Prostate gland (tissue), 2 donors: ENCODE measurements at regions not wholly inside any gene's neighbourhood (a gene's known extent, or its start where the extent isn't known, plus 50 kb on each side); places are given as distances from the start of the nearest gene placed in this dataset.

Experiments used
- DNase-seq: peaks from one replicate; pipeline ENCODE4 v3.0.0-alpha.2; 2019; ENCODE audit warnings: low spot score
- H3K27ac ChIP-seq, 2 donors: fragments of 200-600 bp; sonication (generic); 2 replicates each; pipeline ENCODE4 v1.5.1; 2017 to 2019
- H3K27me3 ChIP-seq: fragments of 200-600 bp; sonication (generic); replicated peaks from 2 replicates; pipeline ENCODE4 v1.5.1; 2019; ENCODE audit not compliant: insufficient read depth
- H3K36me3 ChIP-seq, 2 donors: fragments of 200-600 bp; sonication (generic); 1 replicate in 1 of 2; 2 replicates in 1 of 2; pipeline versions ENCODE4 v1.5.1 to v1.8.1; 2017 to 2019
- H3K4me1 ChIP-seq: fragments of 200-600 bp; sonication (generic); replicated peaks from 2 replicates; pipeline ENCODE4 v1.5.1; 2019
- H3K4me3 ChIP-seq, 2 donors: fragments of 200-600 bp; sonication (generic); 2 replicates each; pipeline ENCODE4 v1.5.1; 2017 to 2019
- H3K9me3 ChIP-seq: fragments of 200-600 bp; sonication (generic); 2 replicates; pipeline ENCODE4 v1.5.1; 2017
- POLR2A ChIP-seq: fragments of 450-650 bp; IDR thresholded peaks from one replicate; pipeline ENCODE4 v1.6.1; 2016; ENCODE audit warnings: antibody characterized with exemption, mild to moderate bottlenecking
- POLR2AphosphoS5 ChIP-seq: sonication (generic); formaldehyde crosslinking; IDR thresholded peaks from one replicate; pipeline ENCODE4 v1.6.1; 2017; ENCODE audit warnings: antibody characterized with exemption
- WGBS: methylation state at CpG from one replicate; pipeline ENCODE4 v1.1.5; 2018; 5-methylcytosine and 5-hydroxymethylcytosine counted together
- intact Hi-C: fragments of 100-400 bp; cut with DNase I; formaldehyde crosslinking; loops from one replicate; pipeline ENCODE4 v1.14.2; 2022
- TF ChIP-seq, protein P1 (sequence below), 4 experiments: fragments of 200-600 bp in 2 of 4; fragments of 450-650 bp in 2 of 4; sonication (generic) in 2 of 4; IDR thresholded peaks; 1 replicate in 3 of 4; 2 replicates in 1 of 4; pipeline ENCODE4 v1.5.1; 2016 to 2019; ENCODE audit warnings: antibody characterized with exemption in 4 of 4, mild to moderate bottlenecking in 2 of 4, moderate library complexity in 2 of 4

DNA sequence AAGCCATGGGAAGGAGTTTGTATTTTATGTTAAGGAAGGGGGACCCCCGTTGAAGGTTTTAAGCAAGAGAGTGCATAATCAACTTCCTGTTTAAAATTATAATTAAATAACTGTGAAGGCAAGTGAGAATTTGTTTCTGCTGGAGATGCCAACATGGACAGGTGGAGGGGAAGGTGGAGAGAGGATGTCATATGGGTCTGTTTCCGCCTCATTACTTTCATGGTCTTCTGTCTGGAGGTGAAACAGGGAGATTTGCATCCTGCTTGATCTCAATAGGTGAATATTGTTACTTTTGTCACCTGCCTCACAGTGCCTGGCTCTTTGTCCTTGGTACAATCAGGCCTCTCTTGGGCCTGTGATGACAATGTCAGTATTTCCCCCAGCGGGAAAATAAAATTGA lies 300.6 kb upstream of the LMCD1 start:
- intact Hi-C loops = no loop called here
- Histone ChIP-seq H3K27ac (no peak overlapping the region), H3K4me3 (no peak overlapping the region), H3K9me3 (no peaks in the 10 kb centered on the region), H3K27me3 (no peaks in the 10 kb centered on the region), H3K4me1 (no peaks in the 10 kb centered on the region), H3K36me3 (no peaks in the 10 kb centered on the region)
- DNase-seq = no peak
- 92% methylated on average over 3 of the region's 3 CpGs for WGBS
- TF ChIP-seq POLR2AphosphoS5 (no peak), POLR2A (no peak)
- TF ChIP-seq, protein P1, sequence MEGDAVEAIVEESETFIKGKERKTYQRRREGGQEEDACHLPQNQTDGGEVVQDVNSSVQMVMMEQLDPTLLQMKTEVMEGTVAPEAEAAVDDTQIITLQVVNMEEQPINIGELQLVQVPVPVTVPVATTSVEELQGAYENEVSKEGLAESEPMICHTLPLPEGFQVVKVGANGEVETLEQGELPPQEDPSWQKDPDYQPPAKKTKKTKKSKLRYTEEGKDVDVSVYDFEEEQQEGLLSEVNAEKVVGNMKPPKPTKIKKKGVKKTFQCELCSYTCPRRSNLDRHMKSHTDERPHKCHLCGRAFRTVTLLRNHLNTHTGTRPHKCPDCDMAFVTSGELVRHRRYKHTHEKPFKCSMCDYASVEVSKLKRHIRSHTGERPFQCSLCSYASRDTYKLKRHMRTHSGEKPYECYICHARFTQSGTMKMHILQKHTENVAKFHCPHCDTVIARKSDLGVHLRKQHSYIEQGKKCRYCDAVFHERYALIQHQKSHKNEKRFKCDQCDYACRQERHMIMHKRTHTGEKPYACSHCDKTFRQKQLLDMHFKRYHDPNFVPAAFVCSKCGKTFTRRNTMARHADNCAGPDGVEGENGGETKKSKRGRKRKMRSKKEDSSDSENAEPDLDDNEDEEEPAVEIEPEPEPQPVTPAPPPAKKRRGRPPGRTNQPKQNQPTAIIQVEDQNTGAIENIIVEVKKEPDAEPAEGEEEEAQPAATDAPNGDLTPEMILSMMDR (IDR thresholded peaks at IDR 0.05) = no peak

DNA sequence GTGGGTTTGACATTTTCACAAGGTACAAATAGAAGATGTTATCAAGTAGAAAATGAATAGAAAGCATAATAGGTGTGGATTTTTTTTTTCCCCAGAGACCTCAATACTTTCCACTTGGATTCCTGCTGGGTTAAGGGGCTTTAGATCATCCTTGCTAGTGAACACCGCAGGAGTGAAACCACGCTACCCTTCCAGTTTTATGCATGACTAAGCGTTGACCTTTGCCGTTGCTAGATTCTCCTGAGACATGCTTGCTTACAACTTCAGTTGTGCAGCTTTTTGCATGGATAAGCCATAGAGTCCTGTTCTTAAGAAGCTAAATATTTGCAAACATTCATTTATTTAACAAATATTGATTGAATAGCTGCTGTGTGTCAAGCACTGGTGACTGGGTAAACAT lies 299.7 kb upstream of the LMCD1 start:
- no peak for DNase-seq
- WGBS = 78% methylated on average over 4 of the region's 4 CpGs

DNA sequence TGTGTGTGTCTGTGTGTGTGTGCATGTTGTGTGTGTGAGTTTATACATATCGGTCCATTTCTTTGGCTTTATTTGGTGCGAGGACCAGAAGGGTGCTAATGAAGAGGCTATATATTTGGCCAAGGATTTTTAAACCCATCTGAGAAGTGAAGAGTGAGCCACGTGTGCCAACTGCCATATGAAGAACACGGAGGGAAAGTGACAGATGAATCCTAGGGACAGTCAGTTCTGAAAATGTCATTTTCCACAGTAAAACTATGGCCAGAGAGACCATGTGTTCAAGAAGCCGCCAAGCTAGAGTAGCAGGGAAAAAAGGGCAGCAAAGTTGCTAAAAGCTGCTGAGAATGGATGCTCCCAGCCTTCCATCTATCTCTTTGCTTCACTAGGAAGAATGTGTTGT lies 297.3 kb upstream of the LMCD1 start:
- no peak for DNase-seq
- TF ChIP-seq, protein P1 (IDR thresholded peaks at IDR 0.05) = no peak
- no peak for TF ChIP-seq POLR2A
- no peak for TF ChIP-seq POLR2AphosphoS5
- WGBS = 84% methylated on average over 5 of the region's 5 CpGs
- Histone ChIP-seq H3K9me3 (no peaks in the 10 kb centered on the region), H3K36me3 (no peaks in the 10 kb centered on the region), H3K27ac (no peak overlapping the region), H3K4me3 (no peak overlapping the region), H3K4me1 (no peaks in the 10 kb centered on the region), H3K27me3 (no peaks in the 10 kb centered on the region)
- intact Hi-C loops = no loop called here

More for the DNA sequence above, 299.7 kb upstream of the LMCD1 start:
- intact Hi-C loops = no loop called here
- H3K4me1 ChIP-seq = no peaks in the 10 kb centered on the region
- H3K36me3 ChIP-seq = no peaks in the 10 kb centered on the region
- H3K27ac ChIP-seq = no peak overlapping the region
- H3K27me3 ChIP-seq = no peaks in the 10 kb centered on the region
- H3K9me3 ChIP-seq = no peaks in the 10 kb centered on the region
- TF ChIP-seq POLR2A = no peak
- TF ChIP-seq POLR2AphosphoS5 = no peak
- no peak overlapping the region for H3K4me3 ChIP-seq

DNA sequence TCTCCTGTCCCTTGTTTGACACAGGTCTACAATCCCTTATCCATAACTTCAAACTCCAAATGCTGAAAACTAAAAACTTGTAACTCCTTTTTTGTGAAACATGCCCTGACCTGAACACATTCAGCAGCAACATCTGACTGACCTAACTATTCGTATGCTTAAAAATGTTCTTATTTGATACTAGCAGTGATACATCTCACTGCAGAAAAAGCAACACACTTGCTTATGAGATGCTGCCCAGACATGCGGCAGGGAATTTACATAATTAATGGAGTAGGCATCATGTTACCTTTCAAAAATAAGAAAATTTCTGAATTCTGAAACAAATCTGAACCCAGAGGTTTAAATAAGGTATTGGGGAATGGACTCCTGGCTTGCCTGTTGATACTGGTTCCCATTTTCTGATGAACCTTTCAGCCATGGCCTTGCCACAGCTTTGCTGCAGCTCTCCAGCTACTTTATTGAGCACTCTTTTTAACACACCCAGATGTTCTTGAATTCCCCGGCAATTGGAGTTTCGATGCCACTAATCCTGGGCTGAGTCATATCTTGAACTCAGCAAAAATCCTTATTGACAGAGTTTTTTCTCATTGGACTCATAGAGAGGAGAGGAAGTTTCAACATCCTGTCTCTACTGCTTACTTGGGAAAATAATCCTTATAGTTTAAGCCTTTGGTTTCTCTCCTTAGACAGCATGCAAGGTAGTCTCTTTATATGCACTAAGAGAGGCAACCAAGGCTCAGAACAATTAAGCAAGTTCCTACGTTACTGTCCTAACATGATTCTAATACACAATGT lies 296.6 kb upstream of the LMCD1 start:
- no peak for DNase-seq
- H3K27me3 ChIP-seq = no peaks in the 10 kb centered on the region
- no peak overlapping the region for H3K4me3 ChIP-seq
- no peaks in the 10 kb centered on the region for H3K9me3 ChIP-seq
- intact Hi-C loops = no loop called here
- no peaks in the 10 kb centered on the region for H3K36me3 ChIP-seq
- TF ChIP-seq, protein P1 (IDR thresholded peaks at IDR 0.05) = no peak
- TF ChIP-seq POLR2A = no peak
- no peak for TF ChIP-seq POLR2AphosphoS5
- H3K27ac ChIP-seq = no peak overlapping the region
- WGBS = 83% methylated on average over 5 of the region's 5 CpGs
- no peaks in the 10 kb centered on the region for H3K4me1 ChIP-seq

DNA sequence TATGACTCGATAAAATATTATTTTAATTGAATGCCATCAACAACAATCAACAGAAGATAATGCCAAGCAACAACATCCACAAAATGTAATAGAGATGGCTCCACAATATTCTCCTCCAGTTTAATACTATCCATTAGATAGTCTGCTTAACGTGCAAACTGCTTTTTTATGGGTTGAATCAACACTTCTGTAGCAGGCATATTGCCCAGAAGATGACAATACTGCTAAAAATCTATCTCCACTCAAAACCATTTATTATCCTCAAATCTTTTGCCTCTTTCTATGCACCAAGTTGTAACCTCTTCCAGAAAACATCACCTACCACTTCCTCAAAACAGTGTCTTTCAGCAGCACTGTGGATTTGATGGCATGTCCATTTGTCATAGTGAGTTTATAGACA lies 295.7 kb upstream of the LMCD1 start:
- WGBS = 36% methylated on average over 2 of the region's 2 CpGs
- intact Hi-C loops = no loop called here
- no peak for TF ChIP-seq POLR2AphosphoS5
- TF ChIP-seq, protein P1 (IDR thresholded peaks at IDR 0.05) = no peak
- H3K4me3 ChIP-seq = no peak overlapping the region
- H3K9me3 ChIP-seq = no peaks in the 10 kb centered on the region
- H3K27me3 ChIP-seq = no peaks in the 10 kb centered on the region
- H3K27ac ChIP-seq = no peak overlapping the region
- DNase-seq = no peak
- H3K4me1 ChIP-seq = no peaks in the 10 kb centered on the region
- no peaks in the 10 kb centered on the region for H3K36me3 ChIP-seq
